GM18511 (cell line): ENCODE measurements at regions not wholly inside any gene's neighbourhood (a gene's known extent, or its start where the extent isn't known, plus 50 kb on each side); places are given as distances from the start of the nearest gene placed in this dataset.

Experiments
- ATAC-seq: cut with Tn5 transposase; IDR thresholded peaks from one replicate; pipeline ENCODE4 v1.9.1; 2021; ENCODE audit warnings: mild to moderate bottlenecking, moderate library complexity; ENCODE audit not compliant: unreplicated experiment

DNA sequence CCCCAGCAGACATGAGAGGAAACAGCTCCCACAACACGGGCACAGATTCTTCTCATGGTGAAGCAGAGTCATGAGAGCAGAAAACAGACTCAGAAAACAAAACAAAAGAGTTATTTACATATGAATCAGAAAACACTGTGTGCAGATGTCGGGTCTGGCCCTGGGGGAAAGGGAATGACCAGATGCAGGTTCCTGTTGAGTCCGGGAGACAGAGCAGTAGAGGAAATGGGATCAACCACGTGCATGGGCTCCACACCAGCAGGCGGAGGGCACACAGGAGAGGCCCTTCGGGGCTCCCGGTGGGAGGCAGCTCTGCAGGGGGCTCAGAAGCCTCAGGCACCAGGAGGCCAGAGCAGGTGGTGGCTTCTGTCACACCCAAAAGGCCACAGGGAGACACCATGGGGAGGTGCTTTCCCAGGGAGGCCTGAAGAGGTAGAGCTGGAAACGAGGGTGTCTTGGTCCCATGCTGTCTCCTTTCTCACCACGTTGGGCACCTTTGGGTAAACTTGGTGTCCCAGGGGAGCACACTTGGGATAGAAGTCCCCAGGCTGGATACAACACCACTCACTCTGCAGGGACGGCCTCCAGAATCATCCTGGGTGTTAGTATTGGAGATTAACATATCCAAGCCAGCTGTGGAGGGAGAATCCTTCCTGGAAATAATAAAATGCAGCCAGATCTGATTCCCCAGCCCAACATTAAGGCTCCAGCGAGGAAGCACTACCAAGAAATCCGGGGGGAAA, 764.7 kb downstream of the BRD1 start:
- no peak for ATAC-seq

DNA sequence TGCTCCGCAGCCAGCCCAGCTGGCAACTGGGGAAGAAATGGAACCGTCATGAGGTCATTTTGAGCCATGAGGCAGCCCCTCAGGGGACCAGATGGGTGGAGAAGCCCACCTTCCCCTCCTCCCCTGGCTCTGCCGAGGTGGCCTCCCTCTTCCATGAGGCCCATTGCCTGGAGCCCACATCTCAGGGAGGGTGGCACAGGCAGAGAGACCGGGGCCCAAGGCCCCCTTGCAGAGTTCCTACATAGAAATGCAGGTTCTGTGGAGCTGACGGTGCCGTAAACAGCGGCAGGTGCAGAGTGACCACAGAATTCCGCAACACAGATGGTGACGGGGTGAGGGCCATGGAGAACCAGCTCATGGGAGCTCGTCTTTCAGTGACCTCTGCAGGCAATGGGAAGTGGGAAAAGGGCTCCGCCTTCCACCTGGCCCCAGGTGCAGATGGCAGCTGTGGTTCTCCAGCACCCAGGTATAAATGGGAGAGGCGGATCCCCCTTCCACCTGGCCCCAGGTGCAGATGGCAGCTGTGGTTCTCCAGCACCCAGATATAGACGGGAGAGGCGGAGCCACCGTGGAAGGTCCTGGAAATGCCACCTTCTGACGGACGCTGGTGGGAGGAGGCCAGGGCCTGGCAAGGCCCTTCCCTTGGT, 765.4 kb downstream of the BRD1 start:
- ATAC-seq = no peak

DNA sequence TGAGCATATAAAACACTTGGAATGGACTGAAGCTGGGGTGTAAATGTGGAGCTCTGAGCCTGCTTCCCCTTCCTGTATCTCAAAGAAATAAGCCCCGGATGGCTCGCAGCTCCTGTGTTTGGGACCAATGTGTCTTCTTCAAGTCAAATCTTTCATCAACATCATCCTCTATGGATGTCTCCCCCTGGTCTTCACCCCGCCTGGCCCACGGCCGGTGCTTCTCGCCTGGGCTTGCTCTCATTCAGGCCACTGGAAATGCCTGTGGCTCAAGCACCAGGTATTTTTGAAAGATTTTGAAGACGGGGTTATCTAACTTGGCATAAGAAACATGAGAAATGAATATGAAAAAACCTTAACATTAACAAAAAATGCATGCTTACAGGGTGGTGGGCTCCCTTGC, 769.8 kb downstream of the BRD1 start:
- no peak for ATAC-seq

DNA sequence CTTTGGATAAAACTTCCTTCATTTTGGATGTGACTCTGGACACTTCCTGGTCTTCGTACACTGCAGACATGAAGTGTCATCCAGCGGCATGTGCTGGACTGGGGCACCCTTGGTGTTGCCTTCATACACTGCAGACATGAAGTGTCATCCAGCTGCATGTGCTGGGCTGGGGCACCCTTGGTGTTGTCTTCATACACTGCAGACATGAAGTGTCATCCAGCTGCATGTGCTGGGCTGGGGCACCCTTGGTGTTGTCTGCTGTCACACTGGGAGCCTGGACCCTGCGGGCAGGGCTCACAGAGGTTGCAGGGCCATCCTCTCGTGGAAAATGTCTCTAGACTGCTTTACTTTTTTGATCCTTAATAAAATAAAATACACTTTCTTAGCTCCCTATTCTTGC, 771.4 kb downstream of the BRD1 start:
- no peak for ATAC-seq

DNA sequence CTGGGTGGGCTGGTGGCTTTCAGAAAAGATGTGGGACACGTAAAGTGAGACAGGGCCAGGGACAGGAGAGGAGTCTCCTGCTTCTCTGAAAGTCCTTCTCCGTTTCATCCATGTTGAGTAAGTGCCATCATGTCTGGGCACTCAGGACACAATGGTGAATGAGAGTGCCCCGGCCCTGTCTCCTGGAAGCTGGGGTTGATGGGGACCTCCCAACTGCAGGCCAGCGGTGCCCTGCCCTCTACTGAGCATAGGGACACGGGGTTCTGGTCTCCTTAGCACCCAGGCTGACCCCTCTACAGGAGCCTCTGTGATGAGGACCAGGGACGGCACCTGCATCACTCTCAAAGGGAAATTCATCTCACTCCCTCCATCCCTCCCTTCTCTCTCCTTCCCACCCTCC, 772.3 kb downstream of the BRD1 start:
- no peak for ATAC-seq

DNA sequence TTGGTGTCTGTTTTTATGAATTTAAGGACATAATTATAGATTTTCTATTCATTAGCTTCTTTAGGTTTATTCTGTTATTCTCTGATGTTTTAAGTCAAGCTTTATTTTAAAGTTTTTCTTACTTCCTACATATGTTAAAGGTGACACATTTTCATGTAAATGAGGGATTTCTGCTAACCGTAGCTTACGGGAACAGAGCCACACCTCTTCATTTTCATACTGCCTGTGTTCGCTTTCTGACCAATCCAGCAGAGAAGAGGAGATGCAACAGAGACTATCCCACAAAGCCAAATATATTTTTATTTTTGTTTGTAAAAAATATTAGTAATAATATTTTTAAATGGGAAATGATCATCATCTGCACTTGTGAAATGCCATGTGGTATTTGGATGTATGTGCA, 774.1 kb downstream of the BRD1 start:
- no peak for ATAC-seq

DNA sequence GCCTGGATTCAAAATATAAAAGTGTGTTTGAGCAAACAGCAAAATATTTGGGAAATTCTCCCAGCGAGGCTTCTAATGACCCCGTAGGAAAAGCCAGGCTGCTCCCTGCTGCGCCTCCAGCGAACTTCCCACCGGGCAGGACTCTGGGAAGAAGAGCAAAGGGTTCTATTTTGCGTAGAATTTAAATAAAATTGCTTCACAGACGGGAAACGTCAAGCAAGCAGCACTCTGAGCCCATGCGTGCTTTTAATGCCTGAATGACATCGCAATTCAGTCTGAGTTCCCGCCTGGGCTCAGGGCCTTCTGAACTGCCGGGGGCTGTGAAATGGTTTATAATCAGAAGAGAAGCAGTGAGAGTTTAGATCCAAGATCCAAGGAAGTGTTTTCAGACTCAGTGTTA, 775.1 kb downstream of the BRD1 start:
- ATAC-seq = no peak

DNA sequence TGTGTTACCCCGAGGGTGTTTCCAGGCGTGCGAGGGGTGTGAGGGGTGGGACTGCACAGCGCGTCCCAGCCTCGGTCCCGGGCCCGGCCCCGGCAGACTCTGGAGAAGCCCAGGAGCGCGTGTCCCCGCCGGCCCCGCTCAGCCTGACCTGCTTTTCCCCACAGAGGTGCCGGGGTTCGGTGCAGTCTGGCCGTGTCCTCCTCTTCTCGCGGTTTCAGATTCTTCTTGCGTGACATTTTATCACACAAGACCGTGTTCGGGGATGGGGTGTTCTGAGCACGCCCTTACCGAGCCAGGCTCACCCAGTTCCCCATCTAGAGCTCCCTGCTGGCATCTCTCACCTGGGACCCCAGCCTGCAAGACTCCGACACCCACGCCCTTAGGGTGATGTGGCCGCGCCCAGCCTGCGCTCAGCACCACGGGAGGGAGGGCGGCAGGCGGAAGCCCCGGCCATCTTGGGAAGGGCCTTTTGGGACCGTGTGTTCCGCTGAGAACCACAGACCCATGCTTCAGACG, 775.6 kb downstream of the BRD1 start:
- ATAC-seq = peak; percentile 64

DNA sequence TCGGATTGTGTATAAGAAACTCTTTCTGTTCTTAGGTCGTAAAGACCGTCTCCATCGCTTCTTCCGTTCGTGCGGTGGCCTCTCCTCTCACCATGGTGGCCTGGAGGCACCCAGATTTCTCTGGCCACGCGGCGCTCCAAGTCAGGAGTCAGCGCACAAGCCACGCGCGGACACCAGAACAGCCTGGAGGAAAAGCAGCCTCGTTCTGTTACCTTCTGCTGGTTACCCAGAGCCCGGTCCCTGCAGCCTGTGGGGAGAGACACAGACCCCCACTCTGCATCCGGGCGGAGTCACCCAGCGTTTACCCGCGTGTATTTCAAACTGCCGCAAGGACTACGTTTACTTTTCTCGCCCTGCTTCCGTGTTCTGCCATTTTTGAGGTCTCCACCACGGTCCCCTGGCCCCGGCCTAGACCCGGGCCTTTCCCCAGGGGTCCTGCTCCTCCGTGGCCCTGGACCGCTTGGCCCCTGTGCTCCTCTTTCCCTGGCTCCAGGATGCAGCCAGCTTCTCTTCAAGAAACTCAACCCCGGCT, 776.1 kb downstream of the BRD1 start:
- ATAC-seq = peak; percentile 11

DNA sequence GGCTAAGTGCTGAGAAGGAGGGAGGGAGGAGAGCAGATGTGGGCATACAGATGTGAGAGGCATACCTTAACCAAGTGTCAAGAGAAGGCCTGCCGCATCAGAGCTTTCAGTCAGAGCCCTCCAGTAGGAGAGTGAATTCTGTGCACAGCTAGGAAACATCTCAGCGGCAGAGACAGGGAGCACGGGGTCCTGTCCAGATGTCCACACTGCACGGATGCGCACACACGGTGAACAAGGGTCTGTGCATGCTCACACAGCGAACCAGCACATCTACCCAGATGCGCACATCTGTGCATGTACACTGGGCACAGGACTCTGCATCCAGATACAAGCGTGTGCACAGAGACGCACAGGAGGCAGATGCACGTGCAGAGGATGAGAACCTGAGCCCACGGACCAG, 778.0 kb downstream of the BRD1 start:
- no peak for ATAC-seq

DNA sequence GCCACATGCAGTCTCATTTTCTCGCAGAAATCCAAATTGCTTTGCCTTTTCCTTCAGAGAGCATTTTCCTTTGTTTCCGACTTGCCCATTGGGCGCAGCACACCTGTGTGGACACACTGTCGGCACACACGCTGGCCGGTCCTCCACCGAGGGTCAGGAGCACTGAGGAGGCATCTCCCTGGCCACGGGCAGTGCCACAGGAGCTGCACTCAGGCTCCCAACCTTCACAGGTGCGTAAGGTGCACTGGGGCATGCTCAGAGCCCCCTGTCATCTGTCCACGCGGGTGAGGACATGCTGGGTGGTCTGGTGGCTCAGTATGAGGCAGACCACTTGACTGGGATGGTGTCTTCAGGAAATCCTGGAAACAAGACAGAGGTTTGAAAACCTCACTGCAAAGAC, 779.1 kb downstream of the BRD1 start:
- ATAC-seq = no peak

DNA sequence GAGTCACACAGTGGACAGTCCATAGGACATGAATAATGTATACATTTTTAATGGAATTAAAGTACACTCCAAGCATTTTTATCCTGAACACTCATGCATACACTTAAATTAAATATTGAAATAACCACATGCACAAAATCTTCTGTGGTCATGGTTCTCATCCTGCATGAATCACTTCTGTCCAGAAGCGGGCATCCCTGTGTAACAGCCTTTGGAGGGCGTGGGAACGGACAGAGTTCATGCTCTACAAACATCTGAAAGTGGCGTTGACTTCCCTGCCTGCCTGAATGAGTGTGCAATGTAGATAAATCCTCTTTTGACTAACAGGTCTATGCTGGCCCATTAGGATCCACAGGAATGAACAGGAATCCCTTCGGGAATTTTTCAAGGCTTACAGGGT, 780.2 kb downstream of the BRD1 start:
- no peak for ATAC-seq

DNA sequence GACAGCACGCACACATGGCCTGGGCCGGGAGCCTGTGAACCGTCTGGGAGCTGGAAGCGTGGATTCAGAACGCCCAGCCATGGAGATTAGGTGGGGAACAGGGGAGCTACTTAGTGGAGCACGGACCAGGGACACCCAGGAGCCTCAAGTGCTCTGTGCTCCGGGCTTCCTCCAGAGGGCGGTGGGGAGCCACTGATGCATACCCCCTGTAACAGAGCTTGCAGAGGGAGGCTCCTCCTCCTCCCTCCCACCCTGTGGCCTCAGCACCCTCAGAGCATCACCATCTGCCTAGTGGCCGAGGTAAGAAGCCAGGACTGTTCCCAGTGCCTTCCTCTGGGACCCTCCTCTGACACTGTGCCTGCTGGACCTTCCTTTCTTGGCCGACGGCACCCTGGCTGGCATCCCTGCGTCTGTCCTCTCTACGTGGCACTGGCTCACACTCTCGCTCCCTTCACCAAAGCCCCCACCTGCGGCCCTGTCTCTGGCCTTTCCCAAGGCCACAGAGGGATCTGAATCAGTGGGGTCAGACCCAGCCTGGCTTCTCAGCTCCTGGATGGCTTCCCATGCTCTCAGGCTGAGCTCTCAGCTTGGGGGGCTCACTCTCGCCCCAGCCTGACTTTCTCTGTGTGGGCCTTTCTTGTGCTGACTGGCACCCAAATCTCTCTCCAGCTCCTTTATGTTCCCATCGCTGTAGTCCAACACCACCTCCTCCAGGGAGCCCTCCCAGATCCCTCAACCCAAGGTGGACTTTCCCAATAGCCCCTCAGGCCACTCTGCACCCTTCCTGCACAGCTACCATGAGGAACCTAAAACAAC, 780.9 kb downstream of the BRD1 start:
- ATAC-seq = no peak

DNA sequence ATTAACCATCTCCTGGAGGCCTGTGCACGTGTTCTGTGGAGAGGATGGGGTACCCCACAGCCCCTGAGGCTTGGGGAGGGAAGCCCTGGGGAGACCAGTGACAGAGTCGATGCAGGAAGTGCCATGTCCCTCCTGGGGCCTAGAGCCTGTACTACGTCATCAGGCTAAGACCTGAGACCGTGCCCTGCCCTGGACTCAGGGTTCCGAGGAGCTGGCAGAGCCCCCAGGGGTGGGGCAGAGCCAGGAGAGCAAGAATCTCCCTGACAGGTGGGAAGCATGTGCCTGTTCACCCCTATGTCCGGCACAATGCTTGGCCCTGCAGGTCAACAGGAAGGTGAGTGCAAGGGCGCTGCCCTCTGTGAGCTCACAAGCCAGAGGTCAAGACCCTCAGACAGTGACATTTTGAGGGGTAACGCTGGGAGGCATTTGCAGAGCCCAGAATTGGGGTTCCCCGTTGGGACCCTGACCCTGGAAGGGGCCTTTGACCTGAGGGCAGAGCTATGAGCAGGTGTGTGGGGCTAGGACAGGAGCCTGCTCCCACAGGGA, 781.6 kb downstream of the BRD1 start:
- ATAC-seq = no peak

DNA sequence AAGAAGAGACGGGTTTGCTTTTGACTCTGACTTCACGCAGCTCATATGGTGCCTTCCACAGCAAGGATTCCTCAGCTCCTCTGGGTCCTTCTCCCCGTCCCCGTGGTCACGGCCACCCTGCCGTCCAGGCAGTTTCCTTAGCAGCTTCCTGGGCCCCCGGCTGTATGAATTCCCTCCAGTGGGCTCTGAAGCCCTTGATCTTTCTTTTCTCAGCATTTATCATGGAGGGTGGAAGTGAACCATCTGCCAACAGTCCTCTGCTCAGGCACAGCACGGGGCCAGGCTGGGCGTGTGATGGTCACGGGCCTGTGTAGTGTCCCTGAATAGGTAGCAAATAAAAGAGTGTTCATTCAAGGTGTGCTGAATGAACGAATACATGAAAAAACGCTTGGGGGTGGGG, 782.4 kb downstream of the BRD1 start:
- no peak for ATAC-seq

DNA sequence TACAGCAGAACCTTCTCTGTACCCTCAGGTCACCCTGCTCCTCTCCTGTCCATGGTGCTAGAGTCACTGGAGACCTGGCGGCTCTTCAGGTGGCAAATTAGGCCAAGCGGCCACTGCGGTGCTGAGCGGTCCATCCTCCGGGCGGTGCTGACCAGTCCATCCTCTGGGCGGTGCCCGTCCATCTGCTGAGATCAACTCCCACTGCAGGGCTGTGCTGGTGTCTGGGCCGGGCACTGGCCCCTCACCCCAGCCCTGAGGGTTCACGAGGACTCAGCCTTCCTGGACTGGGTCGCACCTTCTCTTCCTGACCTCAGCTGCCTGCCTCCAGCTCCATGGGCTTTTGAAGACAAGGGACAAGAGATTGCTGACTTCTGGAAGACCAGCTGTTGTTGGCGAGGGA, 782.9 kb downstream of the BRD1 start:
- no peak for ATAC-seq

DNA sequence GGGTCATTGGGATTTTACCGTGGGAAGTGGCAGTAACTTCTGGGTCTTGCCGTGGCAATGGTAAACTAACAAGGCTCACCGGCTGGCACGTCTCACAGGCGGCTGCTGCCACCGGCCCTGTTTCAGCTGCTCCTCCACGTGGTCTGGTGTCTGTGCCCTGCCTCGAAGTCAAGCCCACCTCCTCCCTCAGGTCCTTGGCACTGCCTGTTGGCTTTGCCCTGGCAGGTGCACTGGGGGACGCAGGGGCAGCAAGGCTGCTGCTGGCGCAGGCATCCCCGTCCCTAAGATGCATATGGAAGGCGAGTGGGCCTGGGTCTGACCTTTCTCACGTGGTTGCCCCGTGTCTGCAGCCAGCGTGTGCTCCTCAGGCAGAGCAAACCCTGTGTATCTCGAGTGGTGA, 783.6 kb downstream of the BRD1 start:
- ATAC-seq = no peak

DNA sequence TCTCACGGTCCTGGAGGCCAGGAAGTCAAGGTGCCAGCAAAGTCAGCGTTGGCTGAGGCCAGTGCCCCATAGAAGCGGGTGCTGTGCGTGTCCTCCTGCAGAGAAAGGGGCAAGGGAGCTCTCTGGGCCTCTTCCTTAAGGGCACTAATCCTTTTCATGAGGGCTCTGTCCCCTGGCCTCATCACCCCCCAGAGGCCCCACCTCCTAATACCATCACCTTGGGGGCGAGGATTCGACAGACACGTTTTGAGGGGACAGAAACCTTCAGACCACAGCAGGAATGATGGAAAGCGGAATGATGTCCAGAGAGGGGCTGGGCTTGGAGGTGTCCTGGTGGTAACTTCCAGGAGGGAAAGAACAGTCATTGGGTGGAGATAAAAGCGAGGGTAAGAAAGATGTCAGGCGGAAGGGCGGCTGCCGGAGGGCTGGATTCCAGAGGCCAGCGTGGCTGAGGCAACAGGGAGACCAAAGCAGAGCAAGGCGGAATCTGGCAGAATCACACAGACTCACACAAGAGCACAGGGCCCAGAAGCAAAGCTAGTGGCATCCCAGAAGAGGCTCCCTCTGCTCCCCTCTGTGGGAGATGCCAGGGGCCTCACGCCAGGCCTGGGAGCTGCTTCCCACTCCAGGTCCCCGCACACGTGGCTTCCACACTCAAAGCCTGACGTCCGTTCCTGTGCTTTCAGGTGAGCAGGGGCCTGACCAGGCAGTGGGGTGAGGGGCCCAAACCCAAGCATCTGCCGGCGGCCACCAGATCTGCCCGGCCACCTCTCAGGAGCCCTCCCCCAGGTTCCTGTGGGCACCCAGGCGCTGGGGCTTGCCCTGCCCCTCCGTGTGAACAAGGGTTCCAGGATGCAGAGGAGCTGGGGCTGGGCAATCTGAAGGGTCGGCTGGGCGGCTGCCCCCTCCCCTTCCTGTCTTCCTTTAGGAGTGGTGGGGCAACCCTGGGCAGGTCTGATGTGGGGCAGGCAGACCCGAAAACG, 784.5 kb downstream of the BRD1 start:
- ATAC-seq = no peak

DNA sequence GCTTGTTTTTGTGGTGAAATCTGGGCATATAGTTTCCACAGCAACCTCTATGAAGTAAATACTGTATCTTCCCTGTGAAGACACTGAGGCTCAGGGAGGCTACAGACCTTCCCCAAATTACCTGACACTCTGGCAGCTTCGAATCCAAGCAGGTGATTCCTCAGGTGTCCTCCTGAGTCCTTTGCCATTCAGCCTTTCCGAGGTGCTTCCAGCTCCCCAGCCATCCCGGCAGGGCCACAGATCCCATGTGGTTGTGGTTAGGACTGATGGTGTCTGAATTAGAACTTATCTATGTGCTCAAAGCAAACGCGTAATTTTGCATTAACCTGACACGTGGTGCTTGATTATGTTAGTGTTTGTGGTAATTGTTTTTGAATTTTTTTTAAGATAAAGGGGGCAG, 785.6 kb downstream of the BRD1 start:
- no peak for ATAC-seq
